OCI-LY1 (cell line): ENCODE measurements at regions not wholly inside any gene's neighbourhood (a gene's known extent, or its start where the extent isn't known, plus 50 kb on each side); places are given as distances from the start of the nearest gene placed in this dataset.

Experiments
- CTCF ChIP-seq: fragments of 200-600 bp; sonication (generic), shearing (Covaris generic); IDR thresholded peaks from 2 replicates; pipeline ENCODE4 v1.5.1; 2017; ENCODE audit warnings: mild to moderate bottlenecking, antibody characterized with exemption, low read length, moderate library complexity, mixed read lengths
- EZH2 ChIP-seq: fragments of 200-600 bp; sonication (generic), shearing (Covaris generic); IDR thresholded peaks from 2 replicates; pipeline ENCODE4 v1.8.0; 2017; ENCODE audit warnings: borderline replicate concordance, mixed run types, mild to moderate bottlenecking, antibody characterized with exemption, low read length, moderate library complexity, mixed read lengths

- TF ChIP-seq CTCF, result peak; percentile 54; the same call in 1 of the 2 replicates
- no peak for TF ChIP-seq EZH2
These were observed 589.5 kb downstream of the ARL4A start for GRCh38 chr7:13276977-13277376.
